Fibroblast of the aortic adventitia (primary cell): ENCODE measurements at regions not wholly inside any gene's neighbourhood (a gene's known extent, or its start where the extent isn't known, plus 50 kb on each side); places are given as distances from the start of the nearest gene placed in this dataset.
A peak's percentile ranks its signal among the peaks of the same experiment; 100 is the strongest.

Source experiments
- DNase-seq: peaks from one replicate; pipeline ENCODE4 v3.0.0-alpha.2; 2010; ENCODE audit warnings: low read depth
- H3K4me3 ChIP-seq: 2 replicates; pipeline ENCODE4 v1.5.1; 2011; ENCODE audit warnings: low read depth, mild to moderate bottlenecking, control low read depth, low read length, moderate library complexity
- CTCF ChIP-seq: IDR thresholded peaks from 2 replicates; pipeline ENCODE4 v1.5.1; 2011; ENCODE audit warnings: mild to moderate bottlenecking, low read length, control low read depth, inconsistent platforms; ENCODE audit not compliant: insufficient read depth

- H3K4me3 ChIP-seq, result no peak overlapping the region
- DNase-seq, result no peak
- TF ChIP-seq CTCF, result no peak
Measured at GRCh38 chr1:63710308-63710707, 63.5 kb upstream of the ROR1 start.

GRCh38 chr1:63710761-63711380, 62.9 kb upstream of the ROR1 start:
- TF ChIP-seq CTCF, result no peak
- H3K4me3 ChIP-seq, result no peak overlapping the region
- DNase-seq, result no peak

- H3K4me3 ChIP-seq, result no peak overlapping the region
- DNase-seq, result no peak
- TF ChIP-seq CTCF, result no peak
Measured at GRCh38 chr1:63713041-63713440, 60.8 kb upstream of the ROR1 start.

GRCh38 chr1:63713627-63714481, 60.0 kb upstream of the ROR1 start:
- peak; percentile 88 for DNase-seq
- no peak overlapping the region for H3K4me3 ChIP-seq
- no peak for TF ChIP-seq CTCF

GRCh38 chr1:63714482-63714760, 59.4 kb upstream of the ROR1 start:
- no peak for DNase-seq
- no peak for TF ChIP-seq CTCF
- H3K4me3 ChIP-seq, result no peak overlapping the region

- no peak overlapping the region for H3K4me3 ChIP-seq
- no peak for TF ChIP-seq CTCF
- DNase-seq, result no peak
Measured at GRCh38 chr1:63717511-63718065, 56.2 kb upstream of the ROR1 start.
